ENCODE measurements at regions not wholly inside any gene's neighbourhood (a gene's known extent, or its start where the extent isn't known, plus 50 kb on each side); places are given as distances from the start of the nearest gene placed in this dataset.

- Histone ChIP-seq H3K27me3 (ENCODE audit: control insufficient read depth, insufficient read depth, low read length) (no peaks in the 10 kb centered on the region), H3K4me3 (ENCODE audit: low read depth in 2 of 2, low read length in 2 of 2) (no peak overlapping the region), H3K9me3 (ENCODE audit: control insufficient read depth, insufficient read depth, low read depth, low read length) (no peaks in the 10 kb centered on the region), H3K36me3 (ENCODE audit: control insufficient read depth, insufficient read depth, low read length) (no peaks in the 10 kb centered on the region), H3K27ac (ENCODE audit: low read length) (no peak overlapping the region), H3K4me1 (ENCODE audit: control insufficient read depth, insufficient read depth, low read length) (no peaks in the 10 kb centered on the region)
- intact Hi-C loops (cut with micrococcal nuclease; ENCODE audit: unreplicated experiment) (no loop called here), in situ Hi-C loops (cut with HindIII; ENCODE audit: low pct_unique_long_range_greater_than_20kb, low sequenced_read_pairs) (no loop called here)
- DNase-seq (ENCODE audit: low read depth, low spot score) (no peak), ATAC-seq (no peak)
- ChIA-PET POLR2A (no interaction called here), CTCF (no interaction called here)
- no peak for TF ChIP-seq REST (IDR thresholded peaks at IDR 0.05; ENCODE audit: insufficient read depth in 1 of 2, low read depth in 2 of 2, low read length in 1 of 2)
- BruUV-seq (replicated peaks): no TSS peak
Measured at GRCh38 chr4:136557396-136557795, 974.9 kb downstream of the PCDH18 start.

- ChIA-PET POLR2A (no interaction called here), CTCF (no interaction called here)
- in situ Hi-C loops (cut with HindIII; ENCODE audit: low pct_unique_long_range_greater_than_20kb, low sequenced_read_pairs) (no loop called here), intact Hi-C loops (cut with micrococcal nuclease; ENCODE audit: unreplicated experiment) (no loop called here)
- TF ChIP-seq TCF7L2 (IDR thresholded peaks at IDR 0.05; ENCODE audit: low read depth, low read length) (no peak), POLR2AphosphoS5 (IDR thresholded peaks at IDR 0.05; ENCODE audit: low read depth, low read length) (no peak), REST (IDR thresholded peaks at IDR 0.05; ENCODE audit: insufficient read depth in 1 of 2, low read depth in 2 of 2, low read length in 1 of 2) (no peak), SIN3A (IDR thresholded peaks at IDR 0.05; ENCODE audit: borderline replicate concordance, insufficient read depth, low read depth, low read length) (no peak), CTCF (IDR thresholded peaks at IDR 0.05) (no peak)
- Histone ChIP-seq H3K27ac (ENCODE audit: low read length) (no peak overlapping the region), H3K9me3 (ENCODE audit: control insufficient read depth, insufficient read depth, low read depth, low read length) (no peaks in the 10 kb centered on the region), H3K4me3 (ENCODE audit: low read depth in 2 of 2, low read length in 2 of 2) (no peak overlapping the region), H3K27me3 (ENCODE audit: control insufficient read depth, insufficient read depth, low read length) (no peaks in the 10 kb centered on the region), H3K4me1 (ENCODE audit: control insufficient read depth, insufficient read depth, low read length) (no peaks in the 10 kb centered on the region), H3K36me3 (ENCODE audit: control insufficient read depth, insufficient read depth, low read length) (no peaks in the 10 kb centered on the region)
- no TSS peak for BruUV-seq (replicated peaks)
- ATAC-seq: no peak
- DNase-seq (ENCODE audit: low read depth, low spot score): no peak
Measured at GRCh38 chr4:136554033-136554432, 978.3 kb downstream of the PCDH18 start.

All from Panc1 (cell line).